K562 (cell line): ENCODE measurements at regions not wholly inside any gene's neighbourhood (a gene's known extent, or its start where the extent isn't known, plus 50 kb on each side); places are given as distances from the start of the nearest gene placed in this dataset.

Experiments
- ATAC-seq: fragments of 200-7000 bp; cut with Tn5 transposase; 3 replicates; pipeline ENCODE4 v1.9.1; 2020; ENCODE audit warnings: moderate library complexity
- BruUV-seq: library from RNA; stranded (reverse); fragments of 400-500 nt; replicated peaks from 2 replicates; lab custom pipeline; 2021; lab: Mats Ljungman, UMichigan
- CTCF ChIA-PET: fragments of 300-600 bp; formaldehyde crosslinking; extraction: SDS; loops from one replicate; lab custom pipeline; 2021; ENCODE audit warnings: low intra/inter-chr PET ratio; lab: Yijun Ruan, JAX
- POLR2A ChIA-PET: fragments of 300-600, 350-650 bp; sonication (Branson Sonifier 250); formaldehyde crosslinking; extraction: SDS; loops from one replicate; lab custom pipeline; 2021; ENCODE audit warnings: antibody characterized with exemption, inconsistent platforms; lab: Yijun Ruan, JAX
- DNase-seq, 4 experiments: peaks; one replicate each; pipeline versions ENCODE4 v3.0.0 to v3.0.0-alpha.2; 2011 to 2018; ENCODE audit warnings: low spot score in 3 of 4, mixed read lengths in 3 of 4; ENCODE audit errors: extremely low read depth in 1 of 4
- FAIRE-seq: peaks from 2 replicates; lab custom pipeline; 2011; peaks lifted over from hg19 to GRCh38; lab: Jason Lieb, UNC
- H2AFZ ChIP-seq: 2 replicates; pipeline ENCODE4 v1.6.0; 2011; ENCODE audit warnings: low read depth, low read length, control low read depth, inconsistent platforms
- H3K27ac ChIP-seq: fragments of 200-600 bp; 3 replicates; pipeline ENCODE4 v1.8.0; 2011; ENCODE audit warnings: low read depth, mild to moderate bottlenecking, control low read depth, inconsistent platforms, low read length, moderate library complexity, mixed read lengths; ENCODE audit errors: extremely low read depth
- H3K27me3 ChIP-seq, 2 experiments: fragments of 300-600 bp in 1 of 2; 2 replicates in 1 of 2; 3 replicates in 1 of 2; pipeline versions ENCODE4 v1.6.0 to v1.8.0; 2011; ENCODE audit warnings: inconsistent platforms in 2 of 2, low read length in 2 of 2, mild to moderate bottlenecking in 1 of 2, mixed read lengths in 1 of 2, moderate library complexity in 1 of 2; ENCODE audit not compliant: control insufficient read depth in 2 of 2, insufficient read depth in 2 of 2
- H3K36me3 ChIP-seq: fragments of 300-600 bp; 3 replicates; pipeline ENCODE4 v1.8.0; 2011; ENCODE audit warnings: mild to moderate bottlenecking, low read length, inconsistent platforms; ENCODE audit not compliant: control insufficient read depth, insufficient read depth
- H3K4me1 ChIP-seq, 2 experiments: fragments of 200-600 bp in 1 of 2; replicated peaks in 1 of 2; 2 replicates in 1 of 2; 3 replicates in 1 of 2; pipeline versions ENCODE4 v1.5.1 to v1.8.0; 2011; ENCODE audit warnings: inconsistent platforms in 2 of 2, low read length in 2 of 2, mild to moderate bottlenecking in 1 of 2, mixed read lengths in 1 of 2, moderate library complexity in 1 of 2; ENCODE audit not compliant: control insufficient read depth in 2 of 2, insufficient read depth in 2 of 2
- H3K4me2 ChIP-seq: 2 replicates; pipeline ENCODE4 v1.6.1; 2011; ENCODE audit warnings: low read length, control low read depth, inconsistent platforms, mixed read lengths; ENCODE audit not compliant: insufficient read depth
- H3K4me3 ChIP-seq: fragments of 200-600 bp; sonication (generic), shearing (Covaris generic); 2 replicates; pipeline ENCODE4 v1.5.1; 2016; ENCODE audit warnings: control low read depth, inconsistent platforms
- H3K79me2 ChIP-seq: fragments of 200-600 bp; 3 replicates; pipeline ENCODE4 v1.8.0; 2011; ENCODE audit warnings: low read length, inconsistent platforms; ENCODE audit not compliant: control insufficient read depth, insufficient read depth
- H3K9ac ChIP-seq, 2 experiments: 2 replicates each; pipeline versions ENCODE4 v1.6.0 to v1.6.1; 2011; ENCODE audit warnings: low read depth in 2 of 2, low read length in 2 of 2, control low read depth in 1 of 2, inconsistent platforms in 1 of 2, mild to moderate bottlenecking in 1 of 2, mixed read lengths in 1 of 2; ENCODE audit not compliant: insufficient read depth in 1 of 2
- H3K9me1 ChIP-seq: one replicate; pipeline ENCODE4 v1.6.0; 2011; ENCODE audit warnings: inconsistent platforms, mild to moderate bottlenecking, low read length, moderate library complexity; ENCODE audit not compliant: control insufficient read depth, insufficient read depth
- H3K9me3 ChIP-seq: replicated peaks from 2 replicates; pipeline ENCODE4 v1.5.1; 2011; ENCODE audit warnings: low read depth, low read length, inconsistent platforms; ENCODE audit not compliant: control insufficient read depth, insufficient read depth
- H4K20me1 ChIP-seq: replicated peaks from 2 replicates; pipeline ENCODE4 v1.6.1; 2011; ENCODE audit warnings: low read length, inconsistent platforms, mixed read lengths; ENCODE audit not compliant: control insufficient read depth, insufficient read depth
- BRD4 ChIP-seq: fragments of 200-600 bp; sonication (generic); IDR thresholded peaks from 2 replicates; pipeline ENCODE4 v1.6.1; 2017; ENCODE audit warnings: inconsistent platforms
- HSF4 ChIP-seq: fragments of 250-450 bp; sonication (Bioruptor Pico); IDR thresholded peaks from 2 replicates; pipeline ENCODE4 v2.1.2; 2022; ENCODE audit warnings: mild to moderate bottlenecking, moderate library complexity, borderline replicate concordance
- LARP7 ChIP-seq: fragments of 450-650 bp; IDR thresholded peaks from 2 replicates; pipeline ENCODE4 v1.6.1; 2016
- MAFF ChIP-seq: IDR thresholded peaks from 2 replicates; pipeline ENCODE4 v1.6.1; 2012; ENCODE audit warnings: low read length, improper control_type of control experiment
- NCOA4 ChIP-seq: fragments of 450-650 bp; IDR thresholded peaks from 2 replicates; pipeline ENCODE4 v1.6.1; 2018; ENCODE audit warnings: mild to moderate bottlenecking; ENCODE audit not compliant: partially characterized antibody
- PHF8 ChIP-seq: fragments of 200-600 bp; sonication (generic); IDR thresholded peaks from 2 replicates; pipeline ENCODE4 v1.6.1; 2012; ENCODE audit warnings: mixed run types, mild to moderate bottlenecking, inconsistent platforms, low read length, moderate library complexity, borderline replicate concordance
- POLR3A ChIP-seq: IDR thresholded peaks from 2 replicates; pipeline ENCODE4 v1.6.1; 2011; ENCODE audit warnings: borderline replicate concordance, mild to moderate bottlenecking, moderate library complexity; ENCODE audit not compliant: insufficient read length, insufficient read depth; ENCODE audit errors: extremely low read depth
- RBM17 ChIP-seq: fragments of 200-400 bp; formaldehyde crosslinking; IDR thresholded peaks from 2 replicates; pipeline ENCODE4 v1.6.1; 2017; ENCODE audit warnings: low read depth, mild to moderate bottlenecking, low read length, borderline replicate concordance
- ZEB2 ChIP-seq: fragments of 450-650 bp; IDR thresholded peaks from 2 replicates; pipeline ENCODE4 v1.6.1; 2016
- WGBS: fragments of 100-300 bp; shearing (Covaris generic); methylation state at CpG from one replicate; pipeline ENCODE4 v1.1.6; 2016; ENCODE audit warnings: low coverage, mixed read lengths; ENCODE audit not compliant: insufficient coverage; ENCODE audit errors: missing lambda C conversion rate; 5-methylcytosine and 5-hydroxymethylcytosine counted together
- in situ Hi-C: fragments of 300-500 bp; cut with MboI; formaldehyde crosslinking; loops from 4 replicates; pipeline ENCODE4 v1.15.0; 2018; ENCODE audit warnings: inconsistent platforms, mixed read lengths
- intact Hi-C: fragments of 100-400 bp; cut with micrococcal nuclease; formaldehyde crosslinking; loops from 2 replicates; pipeline ENCODE4 v1.14.2; 2022
- TF ChIP-seq, protein P1 (sequence below): sonication (generic); formaldehyde crosslinking; IDR thresholded peaks from 2 replicates; pipeline ENCODE4 v1.8.0; 2022; ENCODE audit warnings: mild to moderate bottlenecking, missing genetic modification reagents
- TF ChIP-seq, protein P2 (sequence below): sonication (generic); formaldehyde crosslinking; IDR thresholded peaks from 2 replicates; pipeline ENCODE4 v1.8.0; 2022; ENCODE audit warnings: mild to moderate bottlenecking, missing genetic modification reagents
- TF ChIP-seq, protein P3 (sequence below), 2 experiments: fragments of 450-650 bp in 1 of 2; sonication (generic) in 1 of 2; formaldehyde crosslinking; conservative IDR thresholded peaks; 2 replicates each; pipeline versions ENCODE4 v1.4.0 to v1.8.1; 2020 to 2022; ENCODE audit warnings: mild to moderate bottlenecking in 1 of 2, missing genetic modification reagents in 1 of 2
- TF ChIP-seq, protein P4 (sequence below): sonication (generic); formaldehyde crosslinking; IDR thresholded peaks from 2 replicates; pipeline ENCODE4 v1.4.0; 2020; ENCODE audit warnings: mild to moderate bottlenecking, missing genetic modification reagents
- TF ChIP-seq, protein P5 (sequence below): IDR thresholded peaks from 2 replicates; pipeline ENCODE4 v1.6.1; 2011; ENCODE audit not compliant: insufficient read length; ENCODE audit errors: extremely low read depth

DNA sequence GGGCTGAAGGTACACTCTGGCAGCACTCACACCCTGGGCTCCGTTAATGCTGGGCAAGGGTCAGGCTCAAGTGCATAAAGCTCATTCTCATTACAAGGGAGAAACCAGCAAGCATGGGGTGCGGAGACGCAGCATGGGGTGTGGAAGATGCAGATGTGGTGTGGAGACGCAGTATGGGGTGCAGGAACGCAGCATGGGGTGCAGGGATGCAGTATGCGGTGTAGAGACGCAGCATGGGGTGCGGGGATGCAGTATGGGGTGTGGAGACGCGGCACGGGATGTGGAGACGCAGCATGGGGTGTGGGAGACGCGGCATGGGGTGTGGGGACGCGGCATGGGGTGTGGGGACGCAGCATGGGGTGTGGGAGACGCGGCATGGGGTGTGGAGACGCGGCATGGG, 390.7 kb downstream of the NPHP4 start:
- Histone ChIP-seq H3K36me3 (no peaks in the 10 kb centered on the region), H2AFZ (no peak overlapping the region), H3K9me1 (no peaks in the 10 kb centered on the region), H3K9ac (no peak overlapping the region), H3K4me2 (no peak overlapping the region), H3K4me3 (no peak overlapping the region), H3K4me1 (no peaks in the 10 kb centered on the region), H3K27ac (no peak overlapping the region), H4K20me1 (no peaks in the 10 kb centered on the region), H3K9me3 (no peaks in the 10 kb centered on the region), H3K79me2 (no peaks in the 10 kb centered on the region), H3K27me3 (peaks cover 0 to 15% of the 10 kb centered on the region in 2 experiments; a peak in 2 of 5 replicates)
- BruUV-seq, result no TSS peak
- ChIA-PET CTCF (no interaction called here), POLR2A (no interaction called here)
- FAIRE-seq, result no peak
- in situ Hi-C loops, result no loop called here
- intact Hi-C loops, result no loop called here
- DNase-seq, result no peak
- 2% methylated on average over 21 of the region's 21 CpGs for WGBS
- ATAC-seq, result no peak
- TF ChIP-seq ZEB2 (no peak), PHF8 (no peak), RBM17 (no peak), LARP7 (no peak), MAFF (no peak), BRD4 (no peak), POLR3A (no peak), HSF4 (no peak), NCOA4 (no peak)
- TF ChIP-seq, protein P1, sequence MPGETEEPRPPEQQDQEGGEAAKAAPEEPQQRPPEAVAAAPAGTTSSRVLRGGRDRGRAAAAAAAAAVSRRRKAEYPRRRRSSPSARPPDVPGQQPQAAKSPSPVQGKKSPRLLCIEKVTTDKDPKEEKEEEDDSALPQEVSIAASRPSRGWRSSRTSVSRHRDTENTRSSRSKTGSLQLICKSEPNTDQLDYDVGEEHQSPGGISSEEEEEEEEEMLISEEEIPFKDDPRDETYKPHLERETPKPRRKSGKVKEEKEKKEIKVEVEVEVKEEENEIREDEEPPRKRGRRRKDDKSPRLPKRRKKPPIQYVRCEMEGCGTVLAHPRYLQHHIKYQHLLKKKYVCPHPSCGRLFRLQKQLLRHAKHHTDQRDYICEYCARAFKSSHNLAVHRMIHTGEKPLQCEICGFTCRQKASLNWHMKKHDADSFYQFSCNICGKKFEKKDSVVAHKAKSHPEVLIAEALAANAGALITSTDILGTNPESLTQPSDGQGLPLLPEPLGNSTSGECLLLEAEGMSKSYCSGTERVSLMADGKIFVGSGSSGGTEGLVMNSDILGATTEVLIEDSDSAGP, result no peak
- TF ChIP-seq, protein P2, sequence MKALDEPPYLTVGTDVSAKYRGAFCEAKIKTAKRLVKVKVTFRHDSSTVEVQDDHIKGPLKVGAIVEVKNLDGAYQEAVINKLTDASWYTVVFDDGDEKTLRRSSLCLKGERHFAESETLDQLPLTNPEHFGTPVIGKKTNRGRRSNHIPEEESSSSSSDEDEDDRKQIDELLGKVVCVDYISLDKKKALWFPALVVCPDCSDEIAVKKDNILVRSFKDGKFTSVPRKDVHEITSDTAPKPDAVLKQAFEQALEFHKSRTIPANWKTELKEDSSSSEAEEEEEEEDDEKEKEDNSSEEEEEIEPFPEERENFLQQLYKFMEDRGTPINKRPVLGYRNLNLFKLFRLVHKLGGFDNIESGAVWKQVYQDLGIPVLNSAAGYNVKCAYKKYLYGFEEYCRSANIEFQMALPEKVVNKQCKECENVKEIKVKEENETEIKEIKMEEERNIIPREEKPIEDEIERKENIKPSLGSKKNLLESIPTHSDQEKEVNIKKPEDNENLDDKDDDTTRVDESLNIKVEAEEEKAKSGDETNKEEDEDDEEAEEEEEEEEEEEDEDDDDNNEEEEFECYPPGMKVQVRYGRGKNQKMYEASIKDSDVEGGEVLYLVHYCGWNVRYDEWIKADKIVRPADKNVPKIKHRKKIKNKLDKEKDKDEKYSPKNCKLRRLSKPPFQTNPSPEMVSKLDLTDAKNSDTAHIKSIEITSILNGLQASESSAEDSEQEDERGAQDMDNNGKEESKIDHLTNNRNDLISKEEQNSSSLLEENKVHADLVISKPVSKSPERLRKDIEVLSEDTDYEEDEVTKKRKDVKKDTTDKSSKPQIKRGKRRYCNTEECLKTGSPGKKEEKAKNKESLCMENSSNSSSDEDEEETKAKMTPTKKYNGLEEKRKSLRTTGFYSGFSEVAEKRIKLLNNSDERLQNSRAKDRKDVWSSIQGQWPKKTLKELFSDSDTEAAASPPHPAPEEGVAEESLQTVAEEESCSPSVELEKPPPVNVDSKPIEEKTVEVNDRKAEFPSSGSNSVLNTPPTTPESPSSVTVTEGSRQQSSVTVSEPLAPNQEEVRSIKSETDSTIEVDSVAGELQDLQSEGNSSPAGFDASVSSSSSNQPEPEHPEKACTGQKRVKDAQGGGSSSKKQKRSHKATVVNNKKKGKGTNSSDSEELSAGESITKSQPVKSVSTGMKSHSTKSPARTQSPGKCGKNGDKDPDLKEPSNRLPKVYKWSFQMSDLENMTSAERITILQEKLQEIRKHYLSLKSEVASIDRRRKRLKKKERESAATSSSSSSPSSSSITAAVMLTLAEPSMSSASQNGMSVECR (CRISPR knock-in tag), result no peak
- TF ChIP-seq, protein P3, sequence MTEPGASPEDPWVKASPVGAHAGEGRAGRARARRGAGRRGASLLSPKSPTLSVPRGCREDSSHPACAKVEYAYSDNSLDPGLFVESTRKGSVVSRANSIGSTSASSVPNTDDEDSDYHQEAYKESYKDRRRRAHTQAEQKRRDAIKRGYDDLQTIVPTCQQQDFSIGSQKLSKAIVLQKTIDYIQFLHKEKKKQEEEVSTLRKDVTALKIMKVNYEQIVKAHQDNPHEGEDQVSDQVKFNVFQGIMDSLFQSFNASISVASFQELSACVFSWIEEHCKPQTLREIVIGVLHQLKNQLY (CRISPR knock-in tag; conservative IDR thresholded peaks at IDR 0.05), result no peak
- TF ChIP-seq, protein P4, sequence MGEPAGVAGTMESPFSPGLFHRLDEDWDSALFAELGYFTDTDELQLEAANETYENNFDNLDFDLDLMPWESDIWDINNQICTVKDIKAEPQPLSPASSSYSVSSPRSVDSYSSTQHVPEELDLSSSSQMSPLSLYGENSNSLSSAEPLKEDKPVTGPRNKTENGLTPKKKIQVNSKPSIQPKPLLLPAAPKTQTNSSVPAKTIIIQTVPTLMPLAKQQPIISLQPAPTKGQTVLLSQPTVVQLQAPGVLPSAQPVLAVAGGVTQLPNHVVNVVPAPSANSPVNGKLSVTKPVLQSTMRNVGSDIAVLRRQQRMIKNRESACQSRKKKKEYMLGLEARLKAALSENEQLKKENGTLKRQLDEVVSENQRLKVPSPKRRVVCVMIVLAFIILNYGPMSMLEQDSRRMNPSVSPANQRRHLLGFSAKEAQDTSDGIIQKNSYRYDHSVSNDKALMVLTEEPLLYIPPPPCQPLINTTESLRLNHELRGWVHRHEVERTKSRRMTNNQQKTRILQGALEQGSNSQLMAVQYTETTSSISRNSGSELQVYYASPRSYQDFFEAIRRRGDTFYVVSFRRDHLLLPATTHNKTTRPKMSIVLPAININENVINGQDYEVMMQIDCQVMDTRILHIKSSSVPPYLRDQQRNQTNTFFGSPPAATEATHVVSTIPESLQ (CRISPR knock-in tag), result no peak
- TF ChIP-seq, protein P5, sequence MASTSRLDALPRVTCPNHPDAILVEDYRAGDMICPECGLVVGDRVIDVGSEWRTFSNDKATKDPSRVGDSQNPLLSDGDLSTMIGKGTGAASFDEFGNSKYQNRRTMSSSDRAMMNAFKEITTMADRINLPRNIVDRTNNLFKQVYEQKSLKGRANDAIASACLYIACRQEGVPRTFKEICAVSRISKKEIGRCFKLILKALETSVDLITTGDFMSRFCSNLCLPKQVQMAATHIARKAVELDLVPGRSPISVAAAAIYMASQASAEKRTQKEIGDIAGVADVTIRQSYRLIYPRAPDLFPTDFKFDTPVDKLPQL, result no peak
